ENCODE measurements at regions not wholly inside any gene's neighbourhood (a gene's known extent, or its start where the extent isn't known, plus 50 kb on each side); places are given as distances from the start of the nearest gene placed in this dataset.

DNA sequence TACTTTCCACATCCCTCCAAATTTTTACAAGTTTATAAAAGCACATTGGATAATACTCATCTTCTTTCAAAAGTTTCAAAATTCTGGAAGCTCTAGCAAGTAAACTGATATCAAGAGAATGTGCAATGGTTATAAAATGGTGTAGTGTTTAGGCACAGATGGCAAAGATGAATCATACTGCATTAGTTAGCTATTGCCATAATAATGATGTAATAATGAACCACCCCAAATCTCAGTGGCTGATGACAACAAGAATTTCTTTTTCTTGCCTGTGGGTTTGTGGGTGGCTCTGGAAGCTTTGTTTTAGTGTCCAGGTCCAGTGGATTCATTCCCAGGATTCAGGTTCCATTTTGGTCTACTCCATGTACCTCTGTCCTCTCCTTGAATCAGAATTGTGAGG lies 319.0 kb downstream of the BRINP1 start:
- DNase-seq (ENCODE audit: low spot score) (no peak), FAIRE-seq (peak; percentile 53)

DNA sequence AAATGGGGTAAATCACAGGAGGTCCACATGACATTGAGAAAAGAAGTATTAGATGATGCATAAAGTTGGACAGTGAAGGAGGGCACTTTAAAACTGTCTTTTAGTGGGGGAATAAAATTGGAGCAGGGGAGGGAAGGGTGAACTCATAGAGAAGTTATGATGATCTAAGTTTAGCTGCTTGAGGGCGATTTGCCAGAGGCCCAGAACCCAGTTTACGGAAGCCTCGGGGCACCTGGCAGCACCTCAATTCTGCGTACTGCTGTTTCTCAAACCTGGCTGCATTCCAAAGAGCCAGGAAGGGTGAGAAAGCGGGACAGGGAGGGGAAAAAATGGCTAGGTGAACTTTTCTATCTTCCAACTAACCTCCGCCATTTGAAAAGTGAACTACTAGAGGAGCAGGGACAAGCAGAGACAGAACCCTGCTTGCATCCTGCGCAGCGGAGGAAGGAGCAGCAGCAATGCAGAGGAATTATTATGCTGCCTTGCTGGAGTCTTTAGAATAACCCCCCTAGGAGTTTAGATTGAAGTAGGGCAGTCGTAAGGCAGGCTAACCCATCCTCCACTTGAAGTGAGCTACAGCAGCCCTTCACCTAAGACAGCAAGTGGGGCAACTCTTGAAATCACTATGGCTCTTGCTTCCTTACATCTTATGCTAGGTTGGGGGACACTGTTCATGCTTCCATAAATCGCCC lies 316.8 kb downstream of the BRINP1 start:
- no peak for DNase-seq (ENCODE audit: low spot score)
- no peak for FAIRE-seq

DNA sequence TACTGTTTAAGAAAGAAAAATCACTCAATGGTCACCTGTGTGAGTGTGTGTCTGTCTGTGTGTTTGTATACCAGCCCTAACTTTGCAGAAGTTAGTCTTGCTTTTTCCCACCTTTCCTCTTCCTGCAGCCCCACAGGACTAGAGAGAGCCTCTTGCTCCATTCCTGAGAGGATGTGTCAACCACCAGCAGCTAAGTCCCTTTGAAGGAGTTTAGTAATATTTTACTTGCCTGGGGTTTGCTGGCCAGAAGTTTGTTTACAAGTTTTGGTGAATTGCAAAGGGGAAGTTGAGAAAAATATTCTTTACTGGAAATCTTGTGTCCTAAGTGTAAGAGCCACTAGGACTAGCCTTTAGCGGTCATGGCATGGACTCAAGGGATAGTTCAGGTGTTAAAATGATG lies 316.2 kb downstream of the BRINP1 start:
- DNase-seq (ENCODE audit: low spot score) (no peak), FAIRE-seq (no peak)

DNA sequence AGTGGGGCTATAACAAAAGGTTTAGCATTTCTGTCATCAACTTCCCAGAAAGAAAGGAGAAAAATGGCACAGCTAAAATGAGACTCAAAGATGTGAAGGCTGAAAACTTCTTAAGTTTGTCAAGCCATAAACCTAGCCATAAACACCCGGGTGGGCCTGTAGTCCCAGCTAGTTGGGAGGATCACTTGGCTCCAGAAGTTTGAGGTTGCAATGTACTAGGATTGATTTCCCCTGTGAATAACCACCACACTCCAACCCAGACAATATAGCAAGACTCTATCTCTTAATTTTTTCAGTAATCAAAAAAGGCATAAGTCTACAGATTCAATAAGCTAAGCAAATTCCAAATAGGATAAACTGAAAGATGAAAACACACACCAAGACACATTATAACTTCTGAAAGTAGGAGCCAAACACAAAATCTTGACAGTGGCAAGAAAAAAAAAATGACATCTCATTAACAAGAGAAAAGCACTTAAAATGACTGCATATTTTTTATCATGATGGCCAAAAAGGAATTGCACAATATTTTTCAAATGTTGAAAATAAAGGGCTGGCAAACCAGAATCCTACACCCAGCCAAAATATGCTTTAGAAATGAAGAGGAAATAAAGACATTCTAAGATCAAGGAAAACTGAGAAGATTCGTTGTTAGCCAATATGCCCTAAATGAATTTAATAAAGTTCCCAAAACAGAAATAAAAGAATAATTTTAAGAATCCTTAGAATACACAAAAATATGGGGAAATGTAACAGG lies 308.4 kb downstream of the BRINP1 start:
- FAIRE-seq (no peak), DNase-seq (ENCODE audit: low spot score) (no peak)

DNA sequence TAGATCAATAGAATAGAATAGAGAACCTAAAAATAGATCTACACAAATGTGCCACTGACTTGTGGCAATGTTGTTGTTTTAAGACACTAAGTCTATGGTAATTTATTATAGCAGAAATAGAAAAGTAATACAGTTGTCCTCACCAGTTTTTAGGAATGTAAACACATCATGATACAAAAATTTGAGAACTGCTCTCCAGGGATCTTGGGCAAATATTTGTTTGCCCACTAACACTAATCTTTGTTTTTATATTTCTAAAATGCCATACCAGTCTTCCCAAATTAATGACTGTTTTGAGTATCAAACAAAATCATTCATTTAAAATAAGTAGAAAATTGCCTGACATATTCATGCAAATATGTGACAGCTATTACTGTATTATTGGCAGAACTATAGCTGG lies 297.6 kb downstream of the BRINP1 start:
- no peak for FAIRE-seq
- DNase-seq (ENCODE audit: low spot score): no peak

DNA sequence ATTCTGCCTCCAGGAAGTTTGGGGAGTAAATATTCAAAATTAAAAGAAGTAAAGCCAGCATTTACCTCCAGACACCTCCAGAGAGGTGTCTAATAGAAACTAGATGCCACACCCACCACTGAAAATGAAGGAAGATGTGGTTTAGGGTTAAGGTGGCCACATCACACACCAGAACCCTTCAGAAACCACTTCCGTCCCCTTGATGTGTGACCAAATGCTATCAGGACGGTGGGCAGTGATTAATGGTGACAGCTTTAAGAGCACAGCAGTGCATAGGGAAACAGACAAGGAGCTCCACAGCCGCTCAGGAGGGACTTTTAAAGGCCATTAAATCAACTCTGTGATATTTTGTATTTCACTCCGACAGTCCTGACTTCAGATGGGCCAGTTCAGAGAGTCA lies 295.2 kb downstream of the BRINP1 start:
- FAIRE-seq (no peak), DNase-seq (ENCODE audit: low spot score) (no peak)

DNA sequence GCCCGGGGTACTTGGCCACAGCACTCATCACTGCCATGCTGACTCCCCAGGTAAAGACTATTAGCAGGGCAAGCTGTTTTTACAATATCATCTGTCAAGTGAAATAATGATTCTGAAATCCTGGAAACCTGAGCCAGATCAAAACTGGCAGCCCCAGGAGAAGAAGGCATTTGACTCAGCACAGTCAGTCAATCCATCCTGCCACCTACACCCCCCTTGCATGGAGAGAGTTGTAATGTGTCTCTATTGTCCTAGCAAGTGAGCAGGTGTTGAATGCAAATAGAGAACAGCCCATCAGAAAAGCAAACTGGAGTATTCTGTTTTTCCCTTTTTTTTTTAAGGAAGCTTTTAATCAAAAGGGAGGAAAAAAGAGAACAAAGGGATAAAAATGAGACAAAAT lies 291.2 kb downstream of the BRINP1 start:
- DNase-seq (ENCODE audit: low spot score) (no peak), FAIRE-seq (no peak)

DNA sequence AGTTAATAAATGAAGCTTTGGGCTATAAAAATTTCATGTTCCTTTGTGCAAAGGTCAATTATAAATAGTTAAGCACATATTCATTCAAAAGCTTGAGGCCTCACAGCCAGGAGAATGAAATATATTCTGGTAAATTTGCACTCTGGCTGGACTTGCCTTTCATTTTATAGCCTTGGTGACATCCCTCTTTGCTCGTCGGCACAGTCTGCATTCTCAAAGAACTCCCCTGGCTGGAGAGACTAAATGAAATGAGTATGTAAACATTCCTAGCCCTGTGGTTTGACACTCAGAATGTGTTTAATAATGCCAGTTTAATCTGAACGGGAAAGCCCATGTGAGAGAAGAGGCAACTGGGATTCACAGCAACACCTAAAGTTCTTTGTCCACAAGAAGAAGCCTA lies 285.6 kb downstream of the BRINP1 start:
- DNase-seq (ENCODE audit: low spot score) (no peak), FAIRE-seq (no peak)

DNA sequence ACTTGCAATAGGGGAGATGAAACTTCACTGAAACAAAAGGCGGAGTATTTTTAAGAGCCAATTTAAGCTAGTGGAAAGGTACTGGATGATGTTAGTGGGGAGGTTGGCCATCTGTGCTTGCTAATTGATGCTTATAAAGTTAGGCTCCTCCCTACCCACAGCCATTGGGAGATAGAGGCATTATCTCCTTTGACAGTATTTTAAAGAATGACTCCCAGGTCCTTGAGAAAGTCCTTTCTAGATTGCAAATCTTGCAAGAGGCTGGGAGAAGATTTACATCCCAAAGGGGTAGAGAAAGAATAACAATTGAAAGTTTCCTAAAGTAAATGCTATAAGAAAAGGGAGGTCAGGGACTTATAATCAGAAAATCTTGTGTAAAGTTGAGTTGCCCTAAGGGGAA lies 282.6 kb downstream of the BRINP1 start:
- no peak for FAIRE-seq

DNA sequence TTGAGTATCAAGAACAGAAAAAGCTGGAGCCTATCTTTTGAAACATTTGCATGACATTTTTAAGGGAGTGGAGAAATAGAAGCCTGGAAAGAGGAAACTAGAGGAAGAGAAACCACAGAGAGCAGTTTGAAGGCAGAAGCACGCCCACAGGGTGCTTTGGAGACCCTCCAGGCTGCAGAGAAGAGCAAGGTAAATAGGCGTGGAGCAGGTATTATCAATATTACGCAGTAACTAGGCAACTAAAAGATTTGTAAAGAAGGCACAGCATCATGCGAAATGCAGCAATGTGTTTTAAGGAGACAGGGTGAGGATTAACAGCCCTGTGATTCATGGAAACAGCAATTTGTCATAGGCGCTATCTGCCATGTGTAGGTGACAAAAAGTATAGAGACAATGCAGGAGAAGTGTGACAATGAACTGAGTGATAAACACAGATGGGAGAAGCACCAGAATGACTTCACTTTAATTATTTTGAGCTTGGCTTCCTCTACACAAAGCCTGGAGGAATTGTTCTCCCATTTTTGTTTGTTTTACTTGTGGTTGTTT lies 281.2 kb downstream of the BRINP1 start:
- FAIRE-seq: no peak
- no peak for DNase-seq (ENCODE audit: low spot score)

More for the DNA sequence above, 282.6 kb downstream of the BRINP1 start:
- DNase-seq (ENCODE audit: low spot score): no peak

DNA sequence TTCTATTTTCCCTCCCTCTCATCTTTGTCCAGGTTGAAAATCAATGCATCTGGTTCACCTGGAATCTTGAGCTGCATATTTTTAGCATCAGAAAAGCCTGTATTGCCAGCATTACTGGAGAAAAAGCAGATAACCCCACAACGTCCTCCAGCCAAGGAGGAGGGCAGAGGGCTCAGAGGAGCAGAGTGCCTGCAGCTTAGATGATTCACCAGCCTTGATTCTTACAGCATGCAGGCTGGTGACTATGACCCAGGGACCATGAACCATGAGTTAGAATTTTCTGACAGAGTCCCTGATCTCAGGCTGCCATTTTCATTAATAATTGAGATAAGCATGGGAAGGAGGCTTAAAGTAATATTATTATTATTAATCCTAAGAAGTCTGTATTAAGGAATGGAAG lies 278.2 kb downstream of the BRINP1 start:
- DNase-seq (ENCODE audit: low spot score) (peak; percentile 62), FAIRE-seq (peak; percentile 81)

DNA sequence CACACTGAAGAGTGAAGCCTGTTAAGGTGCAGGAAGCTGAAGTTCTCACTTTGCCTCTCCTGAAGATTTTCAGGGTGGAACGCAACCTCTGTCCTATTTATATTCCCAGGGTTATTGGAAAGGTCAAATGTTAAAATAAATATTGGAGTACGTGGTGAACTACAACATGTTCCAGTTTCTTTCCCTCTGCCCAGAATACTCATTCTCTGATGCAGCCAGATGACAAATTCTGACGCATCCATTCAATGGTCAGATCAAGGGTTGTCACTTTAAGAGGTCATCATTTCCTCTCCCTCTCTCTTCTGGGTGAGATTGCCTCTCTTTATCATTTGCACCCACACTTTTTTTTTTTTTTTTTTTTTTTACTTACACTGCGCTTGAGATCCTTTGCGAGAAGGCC lies 277.1 kb downstream of the BRINP1 start:
- DNase-seq (ENCODE audit: low spot score) (peak; percentile 63), FAIRE-seq (peak; percentile 80)

DNA sequence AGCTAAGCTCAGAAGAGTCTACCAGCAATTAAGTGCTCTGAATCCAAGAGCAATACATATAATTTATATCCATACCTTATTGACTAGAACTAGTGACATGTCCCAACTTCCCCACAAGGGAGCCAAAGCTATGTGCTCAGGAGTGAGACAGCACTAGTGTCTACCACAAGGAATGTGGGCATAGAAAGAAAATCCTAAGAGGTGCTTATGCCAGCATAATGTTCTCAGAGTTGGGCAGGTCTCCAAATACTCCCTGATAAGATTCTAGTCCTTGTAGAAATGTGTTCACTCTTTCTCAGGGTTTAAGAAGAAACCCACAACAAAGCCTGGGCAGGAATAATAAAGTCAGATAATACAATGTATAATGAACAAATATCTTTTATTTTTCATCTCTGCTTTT lies 275.1 kb downstream of the BRINP1 start:
- peak; percentile 63 for DNase-seq (ENCODE audit: low spot score)
- FAIRE-seq: peak; percentile 89

DNA sequence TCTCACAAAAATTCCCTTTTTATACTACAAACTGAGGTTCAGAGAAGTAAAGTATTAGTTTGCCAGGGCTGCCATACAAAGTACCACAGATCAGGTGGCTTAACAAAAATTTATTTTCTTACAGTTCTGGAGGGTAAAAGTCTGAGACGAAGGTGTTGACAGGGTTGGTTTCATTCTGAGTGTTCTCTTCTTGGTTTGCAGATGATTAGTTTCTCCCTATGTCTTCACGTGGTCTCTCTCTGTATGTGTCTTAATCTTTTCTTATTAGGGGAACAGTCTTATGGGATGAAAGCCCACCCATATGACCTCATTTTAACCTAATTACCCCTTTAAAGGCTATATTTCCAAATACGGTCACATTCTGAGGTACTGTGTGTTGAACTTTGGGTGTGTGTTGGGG lies 274.2 kb downstream of the BRINP1 start:
- no peak for FAIRE-seq
- no peak for DNase-seq (ENCODE audit: low spot score)

DNA sequence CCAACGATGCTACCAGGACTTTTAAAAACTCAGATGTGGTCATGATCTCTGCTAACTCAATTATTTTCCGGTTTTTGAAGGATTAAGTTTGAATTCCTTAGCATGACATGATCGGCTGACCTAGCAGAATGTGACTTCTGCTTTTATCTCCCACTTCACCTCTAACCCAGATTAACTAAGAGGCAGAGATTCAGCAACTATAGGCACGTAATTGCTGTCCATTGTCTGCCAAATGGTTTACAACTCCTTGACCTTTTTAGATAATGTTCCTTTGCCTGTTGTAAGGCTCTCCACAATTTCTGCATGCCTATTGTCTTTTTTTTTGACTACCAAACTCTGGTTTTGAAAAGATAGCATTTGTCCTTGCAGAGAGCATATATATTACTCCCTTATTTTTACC lies 268.2 kb downstream of the BRINP1 start:
- no peak for FAIRE-seq
- DNase-seq (ENCODE audit: low spot score): no peak

DNA sequence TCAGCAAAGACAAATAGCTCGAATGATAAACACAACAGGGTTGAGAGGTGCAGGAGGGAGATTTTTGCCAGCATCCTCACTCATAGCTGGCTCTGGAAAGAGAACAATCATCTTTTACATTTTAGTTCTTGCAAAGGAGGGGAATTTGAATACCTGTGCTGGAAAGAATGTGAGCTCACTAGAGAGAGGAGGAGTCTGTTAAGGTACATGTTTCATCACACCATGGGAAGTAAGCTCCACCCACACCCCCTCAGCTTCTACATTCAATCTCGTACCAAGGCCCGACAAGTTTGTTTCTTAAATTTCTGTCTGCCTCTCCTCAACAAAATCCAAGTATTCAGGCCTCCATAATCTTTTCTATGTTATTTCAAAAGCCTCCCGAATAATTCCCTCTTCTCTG lies 254.6 kb downstream of the BRINP1 start:
- DNase-seq (ENCODE audit: low spot score) (no peak), FAIRE-seq (no peak)
